Spleen (tissue), 11 donors: ENCODE measurements at regions not wholly inside any gene's neighbourhood (a gene's known extent, or its start where the extent isn't known, plus 50 kb on each side); places are given as distances from the start of the nearest gene placed in this dataset.

ENCODE experiments used
- DNase-seq: peaks from one replicate; pipeline ENCODE4 v3.0.0-alpha.2; 2020
- H3K27ac ChIP-seq, 8 donors: fragments of 200-600 bp; sonication (generic) in 7 of 8; 1 replicate in 4 of 8; 2 replicates in 4 of 8; pipeline versions ENCODE4 v1.5.0 to v1.8.0; 2016 to 2021; ENCODE audit warnings: inconsistent platforms in 4 of 8, mild to moderate bottlenecking in 4 of 8, moderate library complexity in 1 of 8
- H3K27me3 ChIP-seq, 7 donors: fragments of 200-600 bp; sonication (generic) in 6 of 7; replicated peaks in 1 of 7; 1 replicate in 4 of 7; 2 replicates in 3 of 7; pipeline versions ENCODE4 v1.5.0 to v1.8.0; 2016 to 2021; ENCODE audit warnings: inconsistent platforms in 3 of 7, mild to moderate bottlenecking in 1 of 7
- H3K36me3 ChIP-seq, 6 donors: fragments of 200-600 bp; sonication (generic) in 5 of 6; 1 replicate in 4 of 6; 2 replicates in 2 of 6; pipeline versions ENCODE4 v1.5.0 to v1.8.0; 2016 to 2021; ENCODE audit warnings: inconsistent platforms in 2 of 6
- H3K4me1 ChIP-seq, 6 donors: fragments of 200-600 bp; sonication (generic) in 5 of 6; 1 replicate in 3 of 6; 2 replicates in 3 of 6; pipeline versions ENCODE4 v1.5.0 to v1.8.0; 2016 to 2021; ENCODE audit warnings: inconsistent platforms in 3 of 6
- H3K4me3 ChIP-seq, 8 donors: fragments of 200-600 bp; sonication (generic) in 7 of 8; 1 replicate in 4 of 8; 2 replicates in 4 of 8; pipeline versions ENCODE4 v1.5.0 to v1.8.0; 2016 to 2021; ENCODE audit warnings: inconsistent platforms in 4 of 8, mild to moderate bottlenecking in 4 of 8, moderate library complexity in 2 of 8
- H3K9me3 ChIP-seq, 8 donors: fragments of 200-600 bp; sonication (generic) in 7 of 8; 1 replicate in 4 of 8; 2 replicates in 4 of 8; pipeline versions ENCODE4 v1.5.0 to v1.8.0; 2016 to 2021; ENCODE audit warnings: inconsistent platforms in 4 of 8
- CTCF ChIP-seq, 11 experiments: fragments of 200-600 bp in 7 of 11; fragments of 450-650 bp in 4 of 11; sonication (generic) in 4 of 11; IDR thresholded peaks in 8 of 11; conservative IDR thresholded peaks in 3 of 11; 1 replicate in 7 of 11; 2 replicates in 4 of 11; pipeline versions ENCODE4 v1.4.0 to v1.8.0; 2016 to 2021; ENCODE audit warnings: antibody characterized with exemption in 11 of 11, inconsistent platforms in 4 of 11, mild to moderate bottlenecking in 1 of 11
- POLR2A ChIP-seq, 3 donors: fragments of 450-650 bp; IDR thresholded peaks; one replicate each; pipeline ENCODE4 v1.5.1; 2017; ENCODE audit warnings: antibody characterized with exemption in 3 of 3, mild to moderate bottlenecking in 1 of 3
- POLR2AphosphoS5 ChIP-seq, 3 donors: sonication (generic); formaldehyde crosslinking; IDR thresholded peaks; one replicate each; pipeline ENCODE4 v1.5.1; 2017; ENCODE audit warnings: antibody characterized with exemption in 3 of 3
- WGBS, 5 donors: extraction: QIAGEN DNeasy Blood & Tissue Kit in 3 of 5; methylation state at CpG; one replicate each; pipeline versions ENCODE4 v1.1.5 to v1.1.7; 2013 to 2018; 5-methylcytosine and 5-hydroxymethylcytosine counted together
- intact Hi-C: fragments of 100-400 bp; cut with DNase I; formaldehyde crosslinking; loops from one replicate; pipeline ENCODE4 v1.15.0; 2023; ENCODE audit warnings: low total_unique reads
- donor health status: healthy with polysubstance abuse.
- donor health status: DM: no; HTN: no; CAD: no; lungs with moderate emphysema.
- donor health status: DM: no; HTN: no; CAD: no.
- donor health status: Bipolar disorder and iron deficiency.
- donor health status: healthy.
- donor health status: DM: no; HTN: no; CAD: no.
- donor health status: DM: yes; HTN: yes; CAD: no.

- TF ChIP-seq POLR2AphosphoS5 (IDR thresholded peaks at IDR 0.05) (no peak), POLR2A (IDR thresholded peaks at IDR 0.05) (no peak), CTCF (IDR thresholded peaks at IDR 0.05 in 8 of 11, conservative IDR thresholded peaks at IDR 0.05 in 3 of 11) (no peak)
- no peaks in the 10 kb centered on the region for H3K36me3 ChIP-seq
- peak; percentile 73 for DNase-seq
- no peak overlapping the region for H3K27ac ChIP-seq
- intact Hi-C loops = loop anchor here (5.0 kb wide), 1 partner anchor 1442 kb away; no protein-coding TSS in a partner anchor
- H3K9me3 ChIP-seq = no peaks in the 10 kb centered on the region
- WGBS, 5 donors = 91 to 98% (median 93%) methylated on average over 14 to 25 of the region's 25 CpGs
- peaks cover 0 to 6% (median 0%) of the 10 kb centered on the region in 6 donors for H3K4me1 ChIP-seq
- no peaks in the 10 kb centered on the region for H3K27me3 ChIP-seq
- H3K4me3 ChIP-seq = no peak overlapping the region
Observed at GRCh38 chr18:67215686-67216085, 300.8 kb downstream of the DSEL start.

- Histone ChIP-seq H3K27me3 (no peaks in the 10 kb centered on the region), H3K4me1 (no peaks in the 10 kb centered on the region), H3K27ac (no peak overlapping the region), H3K4me3 (no peak overlapping the region), H3K9me3 (no peaks in the 10 kb centered on the region), H3K36me3 (no peaks in the 10 kb centered on the region)
- TF ChIP-seq POLR2A (IDR thresholded peaks at IDR 0.05) = no peak
- no peak for TF ChIP-seq POLR2AphosphoS5 (IDR thresholded peaks at IDR 0.05)
- TF ChIP-seq CTCF (IDR thresholded peaks at IDR 0.05 in 8 of 11, conservative IDR thresholded peaks at IDR 0.05 in 3 of 11) = no peak
- intact Hi-C loops = no loop called here
- WGBS, 5 donors = 72 to 87% (median 78%) methylated on average over 6 of the region's 6 CpGs
- DNase-seq = no peak
Observed at GRCh38 chr18:67211646-67212045, 304.9 kb downstream of the DSEL start.

- 77 to 84% (median 79%) methylated on average over 8 of the region's 8 CpGs for WGBS, 5 donors
- no peak for DNase-seq
- TF ChIP-seq CTCF (IDR thresholded peaks at IDR 0.05 in 8 of 11, conservative IDR thresholded peaks at IDR 0.05 in 3 of 11) (peak in 1 of 11 experiments; percentile 12), POLR2A (IDR thresholded peaks at IDR 0.05) (no peak), POLR2AphosphoS5 (IDR thresholded peaks at IDR 0.05) (no peak)
- H3K27ac ChIP-seq = no peak overlapping the region
- no peaks in the 10 kb centered on the region for H3K4me1 ChIP-seq
- intact Hi-C loops = no loop called here
- H3K9me3 ChIP-seq = no peaks in the 10 kb centered on the region
- H3K36me3 ChIP-seq = no peaks in the 10 kb centered on the region
- peaks cover 0 to 7% (median 0%) of the 10 kb centered on the region in 7 donors for H3K27me3 ChIP-seq
- no peak overlapping the region for H3K4me3 ChIP-seq
Observed at GRCh38 chr18:67200665-67201064, 315.9 kb downstream of the DSEL start.

GRCh38 chr18:67199993-67200617 is 316.4 kb downstream of the DSEL start:
- Histone ChIP-seq H3K4me3 (no peak overlapping the region), H3K9me3 (no peaks in the 10 kb centered on the region), H3K4me1 (no peaks in the 10 kb centered on the region), H3K27ac (no peak overlapping the region), H3K36me3 (no peaks in the 10 kb centered on the region), H3K27me3 (peaks cover 0 to 7% (median 0%) of the 10 kb centered on the region in 7 donors)
- no peak for DNase-seq
- TF ChIP-seq POLR2A (IDR thresholded peaks at IDR 0.05) = no peak
- peak in 8 of 11 experiments; percentile 20 to 68 (median 52) for TF ChIP-seq CTCF (IDR thresholded peaks at IDR 0.05 in 8 of 11, conservative IDR thresholded peaks at IDR 0.05 in 3 of 11)
- no peak for TF ChIP-seq POLR2AphosphoS5 (IDR thresholded peaks at IDR 0.05)
- 42 to 57% (median 44%) methylated on average over 3 of the region's 3 CpGs for WGBS, 5 donors
- intact Hi-C loops = loop anchor here (5.0 kb wide), 1 partner anchor 93 kb away; no protein-coding TSS in a partner anchor
